AG04450 (cell line): ENCODE measurements at regions not wholly inside any gene's neighbourhood (a gene's known extent, or its start where the extent isn't known, plus 50 kb on each side); places are given as distances from the start of the nearest gene placed in this dataset.

ENCODE experiments used
- CTCF ChIA-PET: fragments of 300-600, 350-600 bp; formaldehyde crosslinking; extraction: SDS; loops from one replicate; lab custom pipeline; 2022; ENCODE audit warnings: antibody characterized with exemption, inconsistent platforms; lab: Charles Lee
- POLR2A ChIA-PET: fragments of 350-600 bp; formaldehyde crosslinking; extraction: SDS; loops from one replicate; lab custom pipeline; 2021; ENCODE audit warnings: antibody characterized with exemption, inconsistent platforms; lab: Yijun Ruan, JAX
- DNase-seq: peaks from one replicate; pipeline ENCODE4 v3.0.0-alpha.2; 2011; ENCODE audit warnings: low read depth, low spot score
- H3K27ac ChIP-seq: one replicate; pipeline ENCODE4 v1.5.1; 2012; ENCODE audit warnings: low read depth, low read length, control low read depth
- H3K27me3 ChIP-seq: one replicate; pipeline ENCODE4 v1.6.0; 2012; ENCODE audit warnings: low read length; ENCODE audit not compliant: control insufficient read depth, insufficient read depth
- H3K4me3 ChIP-seq: 2 replicates; pipeline ENCODE4 v1.5.1; 2011; ENCODE audit warnings: mild to moderate bottlenecking, low read depth, low read length, control low read depth
- H3K9me3 ChIP-seq: 2 replicates; pipeline ENCODE4 v1.5.1; 2012; ENCODE audit warnings: low read length; ENCODE audit not compliant: control insufficient read depth, insufficient read depth
- TF ChIP-seq, protein P1 (sequence below): IDR thresholded peaks from 2 replicates; pipeline ENCODE4 v1.5.1; 2011; ENCODE audit warnings: low read depth, low read length, control low read depth, inconsistent platforms

DNA sequence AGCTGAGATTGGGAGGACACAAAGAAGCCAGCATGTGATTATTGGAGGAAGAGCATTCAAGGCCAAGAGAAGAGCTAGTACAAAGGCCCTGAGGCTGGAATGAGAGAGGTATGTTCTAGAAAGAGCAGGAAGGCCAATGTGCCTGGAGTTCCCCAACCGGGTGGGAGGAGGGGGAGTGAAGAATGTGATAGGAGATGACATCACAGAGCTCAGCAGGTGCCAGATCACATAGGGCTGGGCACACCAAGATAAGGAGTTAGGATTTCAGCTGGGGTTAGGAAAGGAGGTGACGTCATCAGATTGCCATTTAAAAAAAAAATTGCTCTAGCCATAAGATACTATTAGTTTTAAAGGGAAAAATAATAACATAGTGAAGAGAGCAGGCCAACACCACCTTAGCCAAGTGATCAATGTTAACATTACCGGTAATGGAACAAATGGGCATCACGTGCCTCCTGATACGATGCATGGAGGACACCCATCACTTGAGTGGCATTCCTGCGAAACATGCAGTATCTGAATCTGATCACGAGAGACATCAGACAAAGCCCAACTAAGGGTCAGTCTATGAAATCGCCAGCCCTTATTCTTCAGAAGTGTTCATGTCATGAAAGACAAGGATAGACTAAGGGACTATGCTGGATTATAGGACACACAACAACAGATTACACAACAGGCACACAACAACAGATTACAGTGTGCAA lies 344.3 kb downstream of the BCOR start:
- no peak for DNase-seq
- H3K4me3 ChIP-seq = no peak overlapping the region
- H3K9me3 ChIP-seq = no peaks in the 10 kb centered on the region
- CTCF ChIA-PET = no interaction called here
- H3K27me3 ChIP-seq = no peaks in the 10 kb centered on the region
- peak overlapping the region; percentile 21 for H3K27ac ChIP-seq
- POLR2A ChIA-PET = interaction anchor here (0.5 kb wide), 1 partner anchor 1942 kb away, joined by 6 read pairs; no protein-coding TSS in a partner anchor
- TF ChIP-seq, protein P1, sequence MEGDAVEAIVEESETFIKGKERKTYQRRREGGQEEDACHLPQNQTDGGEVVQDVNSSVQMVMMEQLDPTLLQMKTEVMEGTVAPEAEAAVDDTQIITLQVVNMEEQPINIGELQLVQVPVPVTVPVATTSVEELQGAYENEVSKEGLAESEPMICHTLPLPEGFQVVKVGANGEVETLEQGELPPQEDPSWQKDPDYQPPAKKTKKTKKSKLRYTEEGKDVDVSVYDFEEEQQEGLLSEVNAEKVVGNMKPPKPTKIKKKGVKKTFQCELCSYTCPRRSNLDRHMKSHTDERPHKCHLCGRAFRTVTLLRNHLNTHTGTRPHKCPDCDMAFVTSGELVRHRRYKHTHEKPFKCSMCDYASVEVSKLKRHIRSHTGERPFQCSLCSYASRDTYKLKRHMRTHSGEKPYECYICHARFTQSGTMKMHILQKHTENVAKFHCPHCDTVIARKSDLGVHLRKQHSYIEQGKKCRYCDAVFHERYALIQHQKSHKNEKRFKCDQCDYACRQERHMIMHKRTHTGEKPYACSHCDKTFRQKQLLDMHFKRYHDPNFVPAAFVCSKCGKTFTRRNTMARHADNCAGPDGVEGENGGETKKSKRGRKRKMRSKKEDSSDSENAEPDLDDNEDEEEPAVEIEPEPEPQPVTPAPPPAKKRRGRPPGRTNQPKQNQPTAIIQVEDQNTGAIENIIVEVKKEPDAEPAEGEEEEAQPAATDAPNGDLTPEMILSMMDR = no peak

DNA sequence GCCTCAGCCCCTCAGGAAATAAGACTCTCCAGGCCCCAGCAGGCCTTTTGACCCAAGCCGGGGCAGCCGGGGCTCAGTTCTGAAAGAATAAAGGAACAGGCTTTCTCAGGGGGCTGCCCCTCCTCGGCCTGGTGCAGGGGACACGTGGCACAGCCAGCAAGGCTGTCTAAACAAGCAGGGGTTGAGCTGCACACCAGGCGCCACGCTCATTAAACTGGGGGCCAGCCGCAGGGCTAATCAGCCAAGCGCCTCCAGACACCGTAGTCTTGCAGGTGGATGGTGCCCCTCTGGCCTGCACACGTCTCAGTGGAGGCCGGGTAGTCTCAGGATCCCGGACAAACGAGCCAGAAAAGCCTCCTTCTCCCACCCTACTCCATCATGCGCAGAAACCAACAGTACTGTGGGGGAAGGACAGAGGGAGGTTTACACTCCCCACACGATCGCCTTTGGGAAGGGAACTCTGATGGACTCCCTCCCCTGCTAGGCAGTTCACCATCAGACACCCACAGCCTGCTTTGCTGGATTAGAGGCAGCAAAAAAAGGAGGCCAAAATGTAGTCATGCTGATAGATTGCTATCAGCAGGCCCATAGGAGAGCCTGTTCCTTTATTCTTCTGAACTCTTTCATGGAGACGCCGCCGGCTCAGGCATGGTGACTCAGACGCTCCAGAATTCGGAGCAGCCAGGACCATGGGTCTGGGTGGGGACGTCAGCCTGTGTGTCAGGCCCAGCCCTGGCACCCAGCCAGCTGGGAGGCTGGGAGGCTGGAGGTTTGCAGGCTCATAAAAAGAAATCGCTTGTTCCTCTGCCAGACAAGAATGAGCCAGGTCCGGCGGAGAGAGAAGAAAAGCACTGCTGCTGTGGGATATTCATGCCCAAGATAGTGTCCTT lies 342.4 kb downstream of the BCOR start:
- Histone ChIP-seq H3K4me3 (no peak overlapping the region), H3K9me3 (no peaks in the 10 kb centered on the region), H3K27ac (peak overlapping the region; percentile 77), H3K27me3 (no peaks in the 10 kb centered on the region)
- ChIA-PET POLR2A (no interaction called here), CTCF (no interaction called here)
- DNase-seq = peak; percentile 76
- TF ChIP-seq, protein P1 = no peak

DNA sequence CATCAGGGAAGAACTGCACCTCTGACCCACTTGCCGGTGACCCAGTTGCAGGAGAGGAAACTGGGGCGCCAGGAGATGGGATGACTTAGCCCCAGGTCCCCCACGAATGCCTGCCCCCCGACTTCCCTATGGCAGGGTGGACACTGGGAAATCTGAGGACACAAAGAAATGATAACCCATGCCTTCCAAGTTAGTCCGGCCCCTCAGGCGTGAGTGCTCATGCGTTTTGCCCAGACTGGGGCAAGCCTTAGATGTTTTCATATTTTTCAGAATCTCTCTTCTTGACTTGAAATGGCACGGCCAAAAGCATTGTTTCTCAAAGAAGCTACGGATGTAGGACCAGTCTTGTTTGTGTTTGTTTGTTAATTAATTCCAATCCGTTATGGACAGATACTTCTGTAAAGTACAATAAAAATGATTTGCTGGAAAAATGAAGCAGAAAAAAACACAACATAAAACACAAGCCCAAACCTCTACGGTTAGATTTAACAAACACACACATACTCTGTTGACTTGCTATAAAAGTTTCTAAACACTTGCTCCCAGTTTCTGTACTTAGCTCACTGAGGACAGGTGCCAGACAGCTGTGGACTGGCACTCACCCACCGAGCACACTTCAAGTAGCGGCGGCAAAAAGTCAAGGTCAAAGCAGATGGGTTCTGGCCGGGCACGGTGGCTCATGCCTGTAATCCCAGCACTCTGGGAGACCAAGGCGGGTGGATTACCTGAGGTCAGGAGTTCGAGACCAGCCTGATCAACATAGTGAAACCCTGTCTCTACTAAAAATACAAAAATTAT lies 341.5 kb downstream of the BCOR start:
- DNase-seq = no peak
- ChIA-PET POLR2A (no interaction called here), CTCF (interaction anchor here (0.7 kb wide), 1 partner anchor 55 kb away, joined by 8 read pairs; no protein-coding TSS in a partner anchor)
- H3K4me3 ChIP-seq = no peak overlapping the region
- H3K27me3 ChIP-seq = no peaks in the 10 kb centered on the region
- H3K9me3 ChIP-seq = no peaks in the 10 kb centered on the region
- peak overlapping the region; percentile 39 for H3K27ac ChIP-seq
- TF ChIP-seq, protein P1 = no peak

DNA sequence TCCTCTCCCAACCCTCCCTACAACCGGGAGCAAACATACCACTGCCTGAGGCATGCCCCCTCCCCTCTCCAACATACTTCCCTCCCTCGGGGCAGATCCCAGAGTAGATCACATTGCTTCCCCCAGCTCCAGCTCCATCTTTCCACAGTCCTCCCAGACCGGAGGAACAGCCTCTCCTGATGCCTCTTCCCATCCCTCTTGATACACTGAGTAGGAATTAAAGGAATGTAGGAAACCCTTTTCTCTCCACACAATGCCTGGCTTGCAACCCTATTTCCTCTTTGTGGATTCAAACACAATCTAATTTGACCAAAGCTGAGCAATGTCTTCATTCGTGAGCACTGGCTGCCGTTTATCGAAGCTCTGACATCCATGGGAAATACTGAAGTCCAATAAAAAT lies 339.8 kb downstream of the BCOR start:
- CTCF ChIA-PET = interaction anchor here (0.6 kb wide), 1 partner anchor 328 kb away, joined by 8 read pairs; no protein-coding TSS in a partner anchor
- Histone ChIP-seq H3K9me3 (no peaks in the 10 kb centered on the region), H3K27me3 (no peaks in the 10 kb centered on the region), H3K27ac (no peak overlapping the region), H3K4me3 (no peak overlapping the region)
- TF ChIP-seq, protein P1 = no peak
- DNase-seq = no peak
- POLR2A ChIA-PET = no interaction called here
